ENCODE measurements at regions not wholly inside any gene's neighbourhood (a gene's known extent, or its start where the extent isn't known, plus 50 kb on each side); places are given as distances from the start of the nearest gene placed in this dataset.
"Not testable (repeated sequence)": the region's sequence is repeated elsewhere in the genome, so short reads cannot be mapped to it uniquely, and the experiment has no call there.

DNA sequence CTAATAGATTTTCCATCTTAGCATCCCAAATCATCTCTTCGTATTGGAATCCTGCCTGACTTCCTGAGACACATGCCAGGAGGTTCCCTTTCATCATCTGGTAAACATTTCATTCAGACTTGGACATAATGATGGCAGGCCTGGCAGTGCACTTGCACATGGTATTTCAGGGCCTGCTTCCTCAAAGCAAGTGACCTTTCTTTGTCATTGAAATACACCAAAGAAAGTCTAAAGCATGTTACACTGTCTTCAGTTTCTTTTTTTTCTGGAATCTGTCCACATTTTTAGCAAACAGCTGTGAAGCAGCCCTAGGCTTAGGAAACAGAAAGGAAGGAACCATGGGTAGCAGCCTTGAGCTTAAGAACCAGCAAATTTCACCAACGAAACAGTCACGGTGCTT, 205.9 kb upstream of the VCX start:
- ChIA-PET POLR2A (no interaction called here), CTCF (no interaction called here)
- H3K27me3 Mint-ChIP-seq: no peaks in the 10 kb centered on the region
- no peak for DNase-seq
- intact Hi-C loops (cut with micrococcal nuclease): no loop called here
- H3K36me3 Mint-ChIP-seq (ENCODE audit: low read depth): no peaks in the 10 kb centered on the region
- H3K9me3 Mint-ChIP-seq: no peaks in the 10 kb centered on the region
- H3K4me3 Mint-ChIP-seq: no peak overlapping the region
- ATAC-seq (ENCODE audit: low read depth): no peak
- no peak overlapping the region for H3K27ac Mint-ChIP-seq
- H3K4me1 Mint-ChIP-seq: no peaks in the 10 kb centered on the region
- TF ChIP-seq, protein P1, sequence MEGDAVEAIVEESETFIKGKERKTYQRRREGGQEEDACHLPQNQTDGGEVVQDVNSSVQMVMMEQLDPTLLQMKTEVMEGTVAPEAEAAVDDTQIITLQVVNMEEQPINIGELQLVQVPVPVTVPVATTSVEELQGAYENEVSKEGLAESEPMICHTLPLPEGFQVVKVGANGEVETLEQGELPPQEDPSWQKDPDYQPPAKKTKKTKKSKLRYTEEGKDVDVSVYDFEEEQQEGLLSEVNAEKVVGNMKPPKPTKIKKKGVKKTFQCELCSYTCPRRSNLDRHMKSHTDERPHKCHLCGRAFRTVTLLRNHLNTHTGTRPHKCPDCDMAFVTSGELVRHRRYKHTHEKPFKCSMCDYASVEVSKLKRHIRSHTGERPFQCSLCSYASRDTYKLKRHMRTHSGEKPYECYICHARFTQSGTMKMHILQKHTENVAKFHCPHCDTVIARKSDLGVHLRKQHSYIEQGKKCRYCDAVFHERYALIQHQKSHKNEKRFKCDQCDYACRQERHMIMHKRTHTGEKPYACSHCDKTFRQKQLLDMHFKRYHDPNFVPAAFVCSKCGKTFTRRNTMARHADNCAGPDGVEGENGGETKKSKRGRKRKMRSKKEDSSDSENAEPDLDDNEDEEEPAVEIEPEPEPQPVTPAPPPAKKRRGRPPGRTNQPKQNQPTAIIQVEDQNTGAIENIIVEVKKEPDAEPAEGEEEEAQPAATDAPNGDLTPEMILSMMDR (IDR thresholded peaks at IDR 0.05): no peak

DNA sequence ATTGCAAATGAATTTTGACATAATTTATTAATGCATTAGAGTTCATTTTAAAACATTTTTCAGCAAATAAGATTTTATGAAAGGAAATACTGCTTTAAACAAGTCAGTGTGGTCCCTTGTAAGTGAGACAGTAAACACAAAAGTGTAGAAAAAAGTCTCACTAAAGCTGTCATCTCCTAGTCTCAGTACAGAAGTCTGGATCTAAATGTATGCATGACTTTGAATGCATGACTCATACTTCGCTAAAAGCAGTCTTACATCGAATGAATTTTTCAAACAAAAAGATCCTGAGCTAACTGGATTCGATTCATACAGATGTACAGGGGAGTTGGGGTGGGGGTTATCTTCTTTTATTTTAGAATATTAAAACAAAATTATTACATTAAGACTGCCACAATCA, 207.4 kb upstream of the VCX start:
- no peak overlapping the region for H3K27ac Mint-ChIP-seq
- ChIA-PET POLR2A (no interaction called here), CTCF (no interaction called here)
- intact Hi-C loops (cut with micrococcal nuclease): no loop called here
- ATAC-seq (ENCODE audit: low read depth) (no peak), DNase-seq (no peak)
- no peaks in the 10 kb centered on the region for H3K4me1 Mint-ChIP-seq
- H3K36me3 Mint-ChIP-seq (ENCODE audit: low read depth): no peaks in the 10 kb centered on the region
- no peaks in the 10 kb centered on the region for H3K9me3 Mint-ChIP-seq
- TF ChIP-seq, protein P1 (IDR thresholded peaks at IDR 0.05): no peak
- no peaks in the 10 kb centered on the region for H3K27me3 Mint-ChIP-seq
- no peak overlapping the region for H3K4me3 Mint-ChIP-seq

DNA sequence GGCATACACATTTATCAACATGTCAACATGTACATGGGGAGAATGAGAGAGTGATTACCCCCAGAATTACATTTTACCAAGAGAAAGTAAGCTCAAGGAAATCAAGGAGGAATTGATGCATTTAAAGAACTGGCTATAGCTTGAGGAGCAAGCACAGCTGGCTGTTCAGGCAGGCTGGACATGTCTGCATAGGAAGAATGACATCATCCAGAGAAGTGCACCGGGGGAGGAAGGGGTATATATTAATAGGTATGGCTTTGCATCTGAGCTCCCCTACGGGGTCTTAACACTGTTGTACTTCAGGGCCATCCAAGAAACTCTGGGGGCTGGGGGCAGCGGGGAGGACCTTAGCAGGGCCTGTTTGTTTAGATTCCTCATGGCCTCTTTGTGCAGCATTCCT, 222.4 kb upstream of the VCX start:
- DNase-seq (no peak), ATAC-seq (ENCODE audit: low read depth) (no peak)
- H3K27ac Mint-ChIP-seq: no peak overlapping the region
- POLR2A ChIA-PET: no interaction called here
- H3K4me1 Mint-ChIP-seq: no peaks in the 10 kb centered on the region
- H3K27me3 Mint-ChIP-seq: no peaks in the 10 kb centered on the region
- H3K4me3 Mint-ChIP-seq: no peak overlapping the region
- TF ChIP-seq, protein P1 (IDR thresholded peaks at IDR 0.05): no peak
- no peaks in the 10 kb centered on the region for H3K9me3 Mint-ChIP-seq
- no peaks in the 10 kb centered on the region for H3K36me3 Mint-ChIP-seq (ENCODE audit: low read depth)
- intact Hi-C loops (cut with micrococcal nuclease): no loop called here
- CTCF ChIA-PET: no interaction called here

DNA sequence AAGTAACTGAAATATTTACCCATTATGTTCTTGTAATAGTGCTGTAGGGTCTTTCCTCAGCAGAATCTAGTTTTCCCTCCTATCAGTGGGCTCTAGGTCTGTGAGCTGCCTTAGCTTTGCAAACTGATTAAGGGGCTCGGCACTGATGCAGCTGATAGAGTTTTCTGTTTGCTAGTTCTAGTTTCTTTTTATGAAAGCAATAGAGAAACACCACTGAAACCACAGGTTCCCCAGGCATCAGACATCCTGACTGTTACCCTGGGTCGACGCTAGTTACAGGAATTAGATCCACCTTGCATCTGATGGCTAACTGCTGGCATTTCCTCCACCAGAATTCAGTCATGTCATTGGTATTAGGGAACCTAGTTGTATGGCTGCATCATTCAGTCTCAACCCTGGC, 225.0 kb upstream of the VCX start:
- H3K36me3 Mint-ChIP-seq (ENCODE audit: low read depth): no peaks in the 10 kb centered on the region
- ChIA-PET POLR2A (no interaction called here), CTCF (no interaction called here)
- H3K9me3 Mint-ChIP-seq: no peaks in the 10 kb centered on the region
- DNase-seq: no peak
- no peak overlapping the region for H3K4me3 Mint-ChIP-seq
- intact Hi-C loops (cut with micrococcal nuclease): no loop called here
- no peaks in the 10 kb centered on the region for H3K4me1 Mint-ChIP-seq
- H3K27me3 Mint-ChIP-seq: no peaks in the 10 kb centered on the region
- ATAC-seq (ENCODE audit: low read depth): no peak
- TF ChIP-seq, protein P1 (IDR thresholded peaks at IDR 0.05): no peak
- no peak overlapping the region for H3K27ac Mint-ChIP-seq

DNA sequence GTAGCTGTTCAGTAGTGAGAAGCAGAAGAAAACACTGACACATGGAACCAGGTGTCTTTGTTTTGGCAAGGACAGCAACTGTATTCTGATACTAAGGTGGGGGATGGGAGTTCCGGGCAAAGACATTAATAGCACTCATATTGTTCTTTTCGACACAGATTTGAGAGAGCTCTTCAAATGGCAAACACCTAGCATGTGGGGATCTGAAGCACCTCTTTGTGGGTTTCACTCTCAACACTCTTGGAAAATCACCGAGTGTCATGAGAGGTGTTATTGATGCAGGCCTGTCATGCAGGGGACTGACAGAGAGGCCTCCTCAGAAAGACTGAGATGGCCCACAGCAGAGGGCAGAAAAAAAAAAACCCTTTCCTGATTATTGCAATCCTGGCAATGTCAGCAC, 228.4 kb upstream of the VCX start:
- no peaks in the 10 kb centered on the region for H3K9me3 Mint-ChIP-seq
- CTCF ChIA-PET: no interaction called here
- DNase-seq (no peak), ATAC-seq (ENCODE audit: low read depth) (no peak)
- no peak overlapping the region for H3K4me3 Mint-ChIP-seq
- intact Hi-C loops (cut with micrococcal nuclease): no loop called here
- no peaks in the 10 kb centered on the region for H3K27me3 Mint-ChIP-seq
- H3K36me3 Mint-ChIP-seq (ENCODE audit: low read depth): no peaks in the 10 kb centered on the region
- TF ChIP-seq, protein P1 (IDR thresholded peaks at IDR 0.05): no peak
- H3K27ac Mint-ChIP-seq: no peak overlapping the region
- POLR2A ChIA-PET: no interaction called here
- no peaks in the 10 kb centered on the region for H3K4me1 Mint-ChIP-seq

DNA sequence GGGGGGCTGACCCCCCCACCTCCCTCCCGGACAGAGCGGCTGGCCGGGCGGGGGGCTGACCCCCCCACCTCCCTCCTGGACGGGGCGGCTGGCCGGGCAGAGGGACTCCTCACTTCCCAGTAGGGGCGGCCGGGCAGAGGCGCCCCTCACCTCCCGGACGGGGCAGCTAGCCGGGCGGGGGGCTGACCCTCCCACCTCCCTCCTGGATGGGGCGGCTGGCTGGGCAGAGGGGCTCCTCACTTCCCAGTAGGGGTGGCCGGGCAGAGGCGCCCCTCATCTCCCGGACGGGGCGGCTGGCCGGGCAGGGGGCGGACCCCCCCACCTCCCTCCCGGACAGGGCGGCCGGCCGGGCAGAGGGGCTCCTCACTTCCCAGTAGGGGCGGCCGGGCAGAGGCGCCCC, 234.3 kb upstream of the VCX start:
- H3K27me3 Mint-ChIP-seq; ATAC-seq (ENCODE audit: low read depth); H3K4me3 Mint-ChIP-seq; H3K9me3 Mint-ChIP-seq; H3K27ac Mint-ChIP-seq; H3K4me1 Mint-ChIP-seq; intact Hi-C loops (cut with micrococcal nuclease); DNase-seq; CTCF ChIA-PET; POLR2A ChIA-PET; H3K36me3 Mint-ChIP-seq (ENCODE audit: low read depth): not testable (repeated sequence)
